Caco-2 (cell line): ENCODE measurements at regions not wholly inside any gene's neighbourhood (a gene's known extent, or its start where the extent isn't known, plus 50 kb on each side); places are given as distances from the start of the nearest gene placed in this dataset.

Experiments used
- BruUV-seq: library from RNA; stranded (reverse); fragments of 400-500 nt; replicated peaks from 2 replicates; lab custom pipeline; 2021; lab: Mats Ljungman, UMichigan
- CTCF ChIA-PET: fragments of 300-600 bp; sonication (Branson Sonifier 250); formaldehyde crosslinking; loops from one replicate; lab custom pipeline; 2022; ENCODE audit warnings: antibody characterized with exemption; lab: Charles Lee
- POLR2A ChIA-PET: fragments of 300-600 bp; sonication (Branson Sonifier 250); formaldehyde crosslinking; loops from one replicate; lab custom pipeline; 2022; ENCODE audit warnings: antibody characterized with exemption; lab: Charles Lee
- DNase-seq, 2 experiments: peaks; one replicate each; pipeline versions ENCODE4 v3.0.0 to v3.0.0-alpha.2; 2020 to 2022
- H3K27me3 ChIP-seq: replicated peaks from 2 replicates; pipeline ENCODE4 v1.6.0; 2011; ENCODE audit warnings: low read length; ENCODE audit not compliant: control insufficient read depth, insufficient read depth
- H3K36me3 ChIP-seq: 2 replicates; pipeline ENCODE4 v1.5.1; 2011; ENCODE audit warnings: low read length; ENCODE audit not compliant: control insufficient read depth, insufficient read depth
- H3K4me1 ChIP-seq: fragments of 250-450 bp; sonication (Bioruptor Pico); 2 replicates; pipeline ENCODE4 v1.5.1; 2020; ENCODE audit warnings: mild to moderate bottlenecking
- H3K4me3 ChIP-seq: 2 replicates; pipeline ENCODE4 v1.5.1; 2011; ENCODE audit warnings: low read depth, mild to moderate bottlenecking, control low read depth, low read length
- H3K9me3 ChIP-seq: fragments of 250-450 bp; sonication (Bioruptor Pico); 2 replicates; pipeline ENCODE4 v1.5.1; 2020; ENCODE audit warnings: mild to moderate bottlenecking, moderate library complexity
- H3K27ac Mint-ChIP-seq: one replicate; pipeline ENCODE4 v1.8.0; 2022; ENCODE audit warnings: mixed read lengths; ENCODE audit not compliant: unreplicated experiment
- H3K27me3 Mint-ChIP-seq: one replicate; pipeline ENCODE4 v1.8.0; 2022; ENCODE audit warnings: mixed read lengths; ENCODE audit not compliant: insufficient read depth, unreplicated experiment
- H3K36me3 Mint-ChIP-seq: one replicate; pipeline ENCODE4 v1.8.0; 2022; ENCODE audit warnings: mild to moderate bottlenecking, mixed read lengths; ENCODE audit not compliant: insufficient read depth, unreplicated experiment
- H3K4me1 Mint-ChIP-seq: one replicate; pipeline ENCODE4 v1.8.0; 2022; ENCODE audit warnings: low read depth, mixed read lengths; ENCODE audit not compliant: unreplicated experiment
- H3K4me3 Mint-ChIP-seq: one replicate; pipeline ENCODE4 v1.8.0; 2022; ENCODE audit warnings: mild to moderate bottlenecking, moderate library complexity, mixed read lengths; ENCODE audit not compliant: unreplicated experiment
- H3K9me3 Mint-ChIP-seq: one replicate; pipeline ENCODE4 v1.8.0; 2022; ENCODE audit warnings: mixed read lengths; ENCODE audit not compliant: unreplicated experiment
- CTCF ChIP-seq, 2 experiments: fragments of 200-600 bp in 1 of 2; IDR thresholded peaks; 1 replicate in 1 of 2; 2 replicates in 1 of 2; pipeline versions ENCODE4 v1.5.1 to v1.8.0; 2011 to 2022; ENCODE audit warnings: antibody characterized with exemption in 1 of 2, control low read depth in 1 of 2, inconsistent platforms in 1 of 2, low read depth in 1 of 2, low read length in 1 of 2, mild to moderate bottlenecking in 1 of 2, moderate library complexity in 1 of 2; ENCODE audit not compliant: insufficient read depth in 1 of 2, severe bottlenecking in 1 of 2, unreplicated experiment in 1 of 2
- intact Hi-C: fragments of 100-400 bp; cut with micrococcal nuclease; formaldehyde crosslinking; loops from one replicate; pipeline ENCODE4 v1.10.0; 2022; ENCODE audit not compliant: unreplicated experiment

GRCh38 chr3:84573962-84574361 lies 384.8 kb upstream of the CADM2 start:
- no TSS peak for BruUV-seq
- CTCF ChIA-PET = no interaction called here
- DNase-seq = no peak
- Histone ChIP-seq H3K9me3 (no peaks in the 10 kb centered on the region), H3K4me3 (no peak overlapping the region), H3K36me3 (no peaks in the 10 kb centered on the region), H3K4me1 (no peaks in the 10 kb centered on the region), H3K27me3 (no peaks in the 10 kb centered on the region)
- Mint-ChIP-seq H3K4me3 (no peak overlapping the region), H3K27ac (no peak overlapping the region), H3K9me3 (peaks cover 9% of the 10 kb centered on the region), H3K27me3 (no peaks in the 10 kb centered on the region), H3K36me3 (no peaks in the 10 kb centered on the region), H3K4me1 (no peaks in the 10 kb centered on the region)
- POLR2A ChIA-PET = no interaction called here
- intact Hi-C loops = no loop called here
- no peak for TF ChIP-seq CTCF (IDR thresholded peaks at IDR 0.05; ENCODE audit: insufficient read depth in 1 of 2, low read depth in 1 of 2, low read length in 1 of 2, severe bottlenecking in 1 of 2, unreplicated experiment in 1 of 2)

GRCh38 chr3:84586427-84586826 lies 372.4 kb upstream of the CADM2 start:
- Mint-ChIP-seq H3K9me3 (no peaks in the 10 kb centered on the region), H3K27ac (no peak overlapping the region), H3K4me1 (no peaks in the 10 kb centered on the region), H3K36me3 (no peaks in the 10 kb centered on the region), H3K4me3 (no peak overlapping the region), H3K27me3 (no peaks in the 10 kb centered on the region)
- ChIA-PET CTCF (no interaction called here), POLR2A (no interaction called here)
- DNase-seq = no peak
- H3K36me3 ChIP-seq = no peaks in the 10 kb centered on the region
- no peaks in the 10 kb centered on the region for H3K4me1 ChIP-seq
- intact Hi-C loops = no loop called here
- no peak for TF ChIP-seq CTCF (IDR thresholded peaks at IDR 0.05; ENCODE audit: insufficient read depth in 1 of 2, low read depth in 1 of 2, low read length in 1 of 2, severe bottlenecking in 1 of 2, unreplicated experiment in 1 of 2)
- H3K9me3 ChIP-seq = no peaks in the 10 kb centered on the region
- no peaks in the 10 kb centered on the region for H3K27me3 ChIP-seq
- H3K4me3 ChIP-seq = no peak overlapping the region
- no TSS peak for BruUV-seq

- DNase-seq = no peak
- Mint-ChIP-seq H3K27me3 (no peaks in the 10 kb centered on the region), H3K4me3 (peak overlapping the region; percentile 15), H3K9me3 (no peaks in the 10 kb centered on the region), H3K4me1 (no peaks in the 10 kb centered on the region), H3K27ac (no peak overlapping the region), H3K36me3 (no peaks in the 10 kb centered on the region)
- Histone ChIP-seq H3K4me3 (no peak overlapping the region), H3K4me1 (no peaks in the 10 kb centered on the region; the same call in 1 of the 2 replicates), H3K9me3 (no peaks in the 10 kb centered on the region), H3K36me3 (no peaks in the 10 kb centered on the region), H3K27me3 (no peaks in the 10 kb centered on the region)
- BruUV-seq = no TSS peak
- ChIA-PET POLR2A (no interaction called here), CTCF (no interaction called here)
- TF ChIP-seq CTCF (IDR thresholded peaks at IDR 0.05; ENCODE audit: insufficient read depth in 1 of 2, low read depth in 1 of 2, low read length in 1 of 2, severe bottlenecking in 1 of 2, unreplicated experiment in 1 of 2) = no peak
- intact Hi-C loops = no loop called here
Observed at GRCh38 chr3:84600703-84601225, 358.0 kb upstream of the CADM2 start.
